A549 (cell line): ENCODE measurements at regions not wholly inside any gene's neighbourhood (a gene's known extent, or its start where the extent isn't known, plus 50 kb on each side); places are given as distances from the start of the nearest gene placed in this dataset.

Source experiments
- ATAC-seq, 2 experiments: fragments of 200-7000 bp in 1 of 2; fragments of >200 bp in 1 of 2; cut with Nextera tagmentation in 1 of 2; cut with Tn5 transposase in 1 of 2; 3 replicates each; pipeline versions ENCODE4 v1.8.0 to v1.9.1; 2018 to 2020; ENCODE audit warnings: mild to moderate bottlenecking in 1 of 2, moderate library complexity in 1 of 2
- CTCF ChIA-PET: fragments of 300-600 bp; sonication (Branson Sonifier 250); formaldehyde crosslinking; extraction: SDS; loops from one replicate; lab custom pipeline; 2021; ENCODE audit warnings: antibody characterized with exemption, inconsistent platforms; lab: Yijun Ruan, JAX
- POLR2A ChIA-PET: fragments of 350-600 bp; formaldehyde crosslinking; extraction: SDS; loops from one replicate; lab custom pipeline; 2021; ENCODE audit warnings: antibody characterized with exemption, inconsistent platforms; lab: Yijun Ruan, JAX
- DNase-seq, 2 experiments: peaks; one replicate each; pipeline versions ENCODE4 v3.0.0 to v3.0.0-alpha.2; 2011 to 2016; ENCODE audit warnings: low read depth in 1 of 2, low spot score in 1 of 2
- FAIRE-seq: peaks from 2 replicates; lab custom pipeline; 2011; peaks lifted over from hg19 to GRCh38; lab: Jason Lieb, UNC
- H3K27ac ChIP-seq, 2 experiments: fragments of >200 bp; sonication (Bioruptor Twin); formaldehyde crosslinking; 3 replicates each; pipeline ENCODE4 v1.5.1; 2016 to 2017
- H3K4me1 ChIP-seq: fragments of >200 bp; sonication (Bioruptor Twin); formaldehyde crosslinking; 3 replicates; pipeline ENCODE4 v1.6.1; 2016
- H3K4me2 ChIP-seq: fragments of >200 bp; sonication (Bioruptor Twin); formaldehyde crosslinking; 3 replicates; pipeline ENCODE4 v1.6.1; 2016
- H3K4me3 ChIP-seq: fragments of >200 bp; sonication (Bioruptor Twin); formaldehyde crosslinking; 3 replicates; pipeline ENCODE4 v1.5.1; 2016
- H3K9me3 ChIP-seq: fragments of >200 bp; sonication (Bioruptor Twin); formaldehyde crosslinking; 3 replicates; pipeline ENCODE4 v1.6.1; 2016
- BCL3 ChIP-seq: fragments of >200 bp; sonication (Bioruptor Twin); formaldehyde crosslinking; IDR thresholded peaks from 3 replicates; pipeline ENCODE4 v1.6.1; 2016
- CBX2 ChIP-seq: fragments of 200-600 bp; sonication (generic); IDR thresholded peaks from 2 replicates; pipeline ENCODE4 v1.6.1; 2016; ENCODE audit warnings: low read depth, mild to moderate bottlenecking, borderline replicate concordance
- CBX8 ChIP-seq: fragments of 200-600 bp; sonication (generic); IDR thresholded peaks from 2 replicates; pipeline ENCODE4 v1.6.1; 2016
- CHD2 ChIP-seq: fragments of 150-350 bp; IDR thresholded peaks from 2 replicates; pipeline ENCODE4 v1.6.1; 2014; ENCODE audit warnings: low read length; ENCODE audit not compliant: partially characterized antibody
- E2F6 ChIP-seq: IDR thresholded peaks from 2 replicates; pipeline ENCODE4 v1.6.1; 2012; ENCODE audit warnings: low read depth, borderline replicate concordance
- FOXS1 ChIP-seq: fragments of 250-450 bp; sonication (Bioruptor Pico); IDR thresholded peaks from 2 replicates; pipeline ENCODE4 v1.5.0; 2020; ENCODE audit warnings: mild to moderate bottlenecking, moderate library complexity
- HDAC2 ChIP-seq: fragments of 200-600 bp; sonication (generic); IDR thresholded peaks from 2 replicates; pipeline ENCODE4 v1.6.1; 2016
- HOXA7 ChIP-seq: fragments of 250-450 bp; sonication (Bioruptor Pico); IDR thresholded peaks from 2 replicates; pipeline ENCODE4 v1.5.0; 2020; ENCODE audit warnings: mild to moderate bottlenecking, moderate library complexity
- HOXB13 ChIP-seq: fragments of 250-450 bp; sonication (Bioruptor Pico); IDR thresholded peaks from 2 replicates; pipeline ENCODE4 v1.5.0; 2020; ENCODE audit warnings: low read depth, mild to moderate bottlenecking, moderate library complexity
- HOXB5 ChIP-seq: fragments of 250-450 bp; sonication (Bioruptor Pico); IDR thresholded peaks from 2 replicates; pipeline ENCODE4 v1.5.0; 2020; ENCODE audit warnings: mild to moderate bottlenecking, moderate library complexity
- JUN ChIP-seq, 2 experiments: fragments of >200 bp; sonication (Bioruptor Twin); formaldehyde crosslinking; IDR thresholded peaks; 2 replicates in 1 of 2; 3 replicates in 1 of 2; pipeline ENCODE4 v1.6.1; 2016 to 2017
- MAFK ChIP-seq: fragments of 450-650 bp; IDR thresholded peaks from 2 replicates; pipeline ENCODE4 v1.6.1; 2014; ENCODE audit not compliant: partially characterized antibody
- NPAS2 ChIP-seq: fragments of 250-450 bp; sonication (Bioruptor Pico); IDR thresholded peaks from 2 replicates; pipeline ENCODE4 v1.8.0; 2022; ENCODE audit warnings: mild to moderate bottlenecking, moderate library complexity, borderline replicate concordance
- POLR2A ChIP-seq: IDR thresholded peaks from 2 replicates; pipeline ENCODE4 v1.6.1; 2012; ENCODE audit warnings: mild to moderate bottlenecking, low read length
- RAD21 ChIP-seq, 2 experiments: fragments of >200 bp in 1 of 2; sonication (Bioruptor Twin) in 1 of 2; formaldehyde crosslinking in 1 of 2; IDR thresholded peaks in 1 of 2; conservative IDR thresholded peaks in 1 of 2; 2 replicates in 1 of 2; 3 replicates in 1 of 2; pipeline ENCODE4 v1.6.1; 2012 to 2018; ENCODE audit warnings: inconsistent platforms in 1 of 2
- RCOR1 ChIP-seq: fragments of 150-350 bp; IDR thresholded peaks from 2 replicates; pipeline ENCODE4 v1.6.1; 2014; ENCODE audit warnings: antibody characterized with exemption, low read length, low read depth
- REST ChIP-seq: fragments of 200-600 bp; sonication (generic); IDR thresholded peaks from 2 replicates; pipeline ENCODE4 v1.6.1; 2016; ENCODE audit warnings: antibody characterized with exemption, mild to moderate bottlenecking, moderate library complexity
- RNF2 ChIP-seq: fragments of 200-600 bp; sonication (generic); IDR thresholded peaks from 2 replicates; pipeline ENCODE4 v1.6.1; 2016; ENCODE audit warnings: low read depth, mild to moderate bottlenecking, antibody characterized with exemption, moderate library complexity, borderline replicate concordance
- SMC3 ChIP-seq: fragments of >200 bp; sonication (Bioruptor Twin); formaldehyde crosslinking; IDR thresholded peaks from 3 replicates; pipeline ENCODE4 v1.6.1; 2018; ENCODE audit warnings: inconsistent platforms
- SREBF2 ChIP-seq: fragments of 450-650 bp; IDR thresholded peaks from 2 replicates; pipeline ENCODE4 v1.6.1; 2014; ENCODE audit warnings: mild to moderate bottlenecking, moderate library complexity
- ZFP36 ChIP-seq: fragments of 450-650 bp; IDR thresholded peaks from 2 replicates; pipeline ENCODE4 v1.6.1; 2014; ENCODE audit warnings: borderline replicate concordance; ENCODE audit not compliant: partially characterized antibody
- WGBS: methylation state at CpG from one replicate; pipeline ENCODE4 v1.1.6; 2017; ENCODE audit errors: missing lambda C conversion rate; 5-methylcytosine and 5-hydroxymethylcytosine counted together
- TF ChIP-seq, protein P1 (sequence below): fragments of 250-450 bp; sonication (Bioruptor Pico); IDR thresholded peaks from 2 replicates; pipeline ENCODE4 v1.5.0; 2021; ENCODE audit warnings: mild to moderate bottlenecking, moderate library complexity, borderline replicate concordance
- TF ChIP-seq, protein P2 (sequence below): fragments of 250-450 bp; sonication (Bioruptor Pico); IDR thresholded peaks from 2 replicates; pipeline ENCODE4 v1.5.0; 2020; ENCODE audit warnings: low read depth, mild to moderate bottlenecking, moderate library complexity
- TF ChIP-seq, protein P3 (sequence below): fragments of >200 bp; sonication (Bioruptor Twin); formaldehyde crosslinking; IDR thresholded peaks from 3 replicates; pipeline ENCODE4 v1.5.1; 2016
- TF ChIP-seq, protein P4 (sequence below): fragments of 450-650 bp; IDR thresholded peaks from 2 replicates; pipeline ENCODE4 v1.6.1; 2014; ENCODE audit warnings: antibody characterized with exemption

DNA sequence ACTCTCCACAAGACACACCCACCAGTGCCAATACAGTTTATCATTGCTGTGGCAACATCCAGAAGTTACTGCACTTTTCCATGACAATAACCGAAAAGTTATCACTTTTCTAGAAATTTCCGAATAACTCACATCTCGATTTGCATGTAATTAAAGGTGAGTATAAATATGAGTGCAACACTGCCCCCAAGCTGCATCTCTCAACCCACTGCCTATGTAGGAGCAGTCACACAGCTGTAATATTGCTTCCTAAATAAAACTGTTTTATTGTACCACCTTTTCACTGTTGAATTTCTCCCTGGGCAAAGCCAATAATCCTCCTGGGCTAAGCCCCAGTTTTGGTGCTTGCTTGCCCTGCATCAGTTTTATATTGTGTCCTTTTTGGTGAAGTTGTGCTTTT, 601.0 kb upstream of the EPHA6 start:
- CTCF ChIA-PET: no interaction called here
- no peak overlapping the region for H3K4me3 ChIP-seq
- no peak overlapping the region for H3K4me2 ChIP-seq
- no peak for ATAC-seq
- 27% methylated on average over 3 of the region's 3 CpGs for WGBS
- H3K27ac ChIP-seq: no peak overlapping the region
- no peak for TF ChIP-seq FOXS1 (CRISPR knock-in tag)
- no peak for TF ChIP-seq SREBF2
- no peak for TF ChIP-seq ZFP36
- no peak for TF ChIP-seq RNF2
- TF ChIP-seq, protein P1, sequence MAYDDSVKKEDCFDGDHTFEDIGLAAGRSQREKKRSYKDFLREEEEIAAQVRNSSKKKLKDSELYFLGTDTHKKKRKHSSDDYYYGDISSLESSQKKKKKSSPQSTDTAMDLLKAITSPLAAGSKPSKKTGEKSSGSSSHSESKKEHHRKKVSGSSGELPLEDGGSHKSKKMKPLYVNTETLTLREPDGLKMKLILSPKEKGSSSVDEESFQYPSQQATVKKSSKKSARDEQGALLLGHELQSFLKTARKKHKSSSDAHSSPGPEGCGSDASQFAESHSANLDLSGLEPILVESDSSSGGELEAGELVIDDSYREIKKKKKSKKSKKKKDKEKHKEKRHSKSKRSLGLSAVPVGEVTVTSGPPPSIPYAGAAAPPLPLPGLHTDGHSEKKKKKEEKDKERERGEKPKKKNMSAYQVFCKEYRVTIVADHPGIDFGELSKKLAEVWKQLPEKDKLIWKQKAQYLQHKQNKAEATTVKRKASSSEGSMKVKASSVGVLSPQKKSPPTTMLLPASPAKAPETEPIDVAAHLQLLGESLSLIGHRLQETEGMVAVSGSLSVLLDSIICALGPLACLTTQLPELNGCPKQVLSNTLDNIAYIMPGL (CRISPR knock-in tag): no peak
- no peak for TF ChIP-seq HOXB5 (CRISPR knock-in tag)
- TF ChIP-seq RAD21 (conservative IDR thresholded peaks at IDR 0.05 in 1 of 2, IDR thresholded peaks at IDR 0.05 in 1 of 2): no peak
- TF ChIP-seq CBX8: no peak
- no peak for TF ChIP-seq JUN (IDR thresholded peaks at IDR 0.05)
- TF ChIP-seq MAFK: no peak
- TF ChIP-seq E2F6: no peak
- TF ChIP-seq HOXB13: no peak
- TF ChIP-seq, protein P2, sequence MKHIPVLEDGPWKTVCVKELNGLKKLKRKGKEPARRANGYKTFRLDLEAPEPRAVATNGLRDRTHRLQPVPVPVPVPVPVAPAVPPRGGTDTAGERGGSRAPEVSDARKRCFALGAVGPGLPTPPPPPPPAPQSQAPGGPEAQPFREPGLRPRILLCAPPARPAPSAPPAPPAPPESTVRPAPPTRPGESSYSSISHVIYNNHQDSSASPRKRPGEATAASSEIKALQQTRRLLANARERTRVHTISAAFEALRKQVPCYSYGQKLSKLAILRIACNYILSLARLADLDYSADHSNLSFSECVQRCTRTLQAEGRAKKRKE (CRISPR knock-in tag): no peak
- no peak for TF ChIP-seq POLR2A
- TF ChIP-seq, protein P3, sequence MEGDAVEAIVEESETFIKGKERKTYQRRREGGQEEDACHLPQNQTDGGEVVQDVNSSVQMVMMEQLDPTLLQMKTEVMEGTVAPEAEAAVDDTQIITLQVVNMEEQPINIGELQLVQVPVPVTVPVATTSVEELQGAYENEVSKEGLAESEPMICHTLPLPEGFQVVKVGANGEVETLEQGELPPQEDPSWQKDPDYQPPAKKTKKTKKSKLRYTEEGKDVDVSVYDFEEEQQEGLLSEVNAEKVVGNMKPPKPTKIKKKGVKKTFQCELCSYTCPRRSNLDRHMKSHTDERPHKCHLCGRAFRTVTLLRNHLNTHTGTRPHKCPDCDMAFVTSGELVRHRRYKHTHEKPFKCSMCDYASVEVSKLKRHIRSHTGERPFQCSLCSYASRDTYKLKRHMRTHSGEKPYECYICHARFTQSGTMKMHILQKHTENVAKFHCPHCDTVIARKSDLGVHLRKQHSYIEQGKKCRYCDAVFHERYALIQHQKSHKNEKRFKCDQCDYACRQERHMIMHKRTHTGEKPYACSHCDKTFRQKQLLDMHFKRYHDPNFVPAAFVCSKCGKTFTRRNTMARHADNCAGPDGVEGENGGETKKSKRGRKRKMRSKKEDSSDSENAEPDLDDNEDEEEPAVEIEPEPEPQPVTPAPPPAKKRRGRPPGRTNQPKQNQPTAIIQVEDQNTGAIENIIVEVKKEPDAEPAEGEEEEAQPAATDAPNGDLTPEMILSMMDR: no peak
- no peak for TF ChIP-seq RCOR1
- no peak for TF ChIP-seq HOXA7 (CRISPR knock-in tag)
- no peaks in the 10 kb centered on the region for H3K9me3 ChIP-seq
- H3K4me1 ChIP-seq: no peaks in the 10 kb centered on the region
- no peak for DNase-seq
- POLR2A ChIA-PET: no interaction called here
- FAIRE-seq: no peak

DNA sequence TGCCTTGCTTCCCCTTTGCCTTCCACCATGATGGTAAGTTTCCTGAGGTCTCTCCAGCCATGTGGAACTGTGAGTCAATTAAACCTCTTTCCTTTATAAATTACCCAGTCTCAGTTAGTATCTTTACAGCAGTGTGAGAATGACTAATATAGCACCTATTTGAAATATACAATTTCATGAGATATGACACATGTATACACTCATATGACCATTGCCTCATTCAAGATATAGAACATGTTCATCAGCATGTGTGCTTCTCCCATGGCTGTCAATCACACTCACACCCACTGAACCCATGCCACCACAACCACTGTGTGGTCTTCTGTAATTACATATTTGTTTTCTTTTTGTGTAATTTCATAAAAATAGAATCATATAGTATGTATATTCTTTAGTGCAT, 599.5 kb upstream of the EPHA6 start:
- no peak overlapping the region for H3K4me3 ChIP-seq
- ATAC-seq: no peak
- TF ChIP-seq, protein P1 (CRISPR knock-in tag): no peak
- TF ChIP-seq REST (no peak), HDAC2 (no peak), SMC3 (no peak), JUN (IDR thresholded peaks at IDR 0.05) (no peak), CBX2 (no peak), ZFP36 (no peak), FOXS1 (CRISPR knock-in tag) (no peak), BCL3 (no peak), NPAS2 (CRISPR knock-in tag) (no peak), CHD2 (no peak), RAD21 (conservative IDR thresholded peaks at IDR 0.05 in 1 of 2, IDR thresholded peaks at IDR 0.05 in 1 of 2) (no peak)
- TF ChIP-seq, protein P4, sequence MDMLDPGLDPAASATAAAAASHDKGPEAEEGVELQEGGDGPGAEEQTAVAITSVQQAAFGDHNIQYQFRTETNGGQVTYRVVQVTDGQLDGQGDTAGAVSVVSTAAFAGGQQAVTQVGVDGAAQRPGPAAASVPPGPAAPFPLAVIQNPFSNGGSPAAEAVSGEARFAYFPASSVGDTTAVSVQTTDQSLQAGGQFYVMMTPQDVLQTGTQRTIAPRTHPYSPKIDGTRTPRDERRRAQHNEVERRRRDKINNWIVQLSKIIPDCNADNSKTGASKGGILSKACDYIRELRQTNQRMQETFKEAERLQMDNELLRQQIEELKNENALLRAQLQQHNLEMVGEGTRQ: no peak

More for the DNA sequence above, 599.5 kb upstream of the EPHA6 start:
- ChIA-PET CTCF (no interaction called here), POLR2A (no interaction called here)
- no peaks in the 10 kb centered on the region for H3K9me3 ChIP-seq
- no peak for DNase-seq
- no peak for FAIRE-seq
- no peak overlapping the region for H3K27ac ChIP-seq
- no peaks in the 10 kb centered on the region for H3K4me1 ChIP-seq
- no peak overlapping the region for H3K4me2 ChIP-seq
